ENCODE measurements at regions not wholly inside any gene's neighbourhood (a gene's known extent, or its start where the extent isn't known, plus 50 kb on each side); places are given as distances from the start of the nearest gene placed in this dataset.
"Not testable (repeated sequence)": the region's sequence is repeated elsewhere in the genome, so short reads cannot be mapped to it uniquely, and the experiment has no call there.

GRCh38 chr9:591292-591691, 250.2 kb upstream of the DMRT1 start:
- DNase-seq: no peak

GRCh38 chr9:592225-592624, 249.3 kb upstream of the DMRT1 start:
- DNase-seq: no peak

DNA sequence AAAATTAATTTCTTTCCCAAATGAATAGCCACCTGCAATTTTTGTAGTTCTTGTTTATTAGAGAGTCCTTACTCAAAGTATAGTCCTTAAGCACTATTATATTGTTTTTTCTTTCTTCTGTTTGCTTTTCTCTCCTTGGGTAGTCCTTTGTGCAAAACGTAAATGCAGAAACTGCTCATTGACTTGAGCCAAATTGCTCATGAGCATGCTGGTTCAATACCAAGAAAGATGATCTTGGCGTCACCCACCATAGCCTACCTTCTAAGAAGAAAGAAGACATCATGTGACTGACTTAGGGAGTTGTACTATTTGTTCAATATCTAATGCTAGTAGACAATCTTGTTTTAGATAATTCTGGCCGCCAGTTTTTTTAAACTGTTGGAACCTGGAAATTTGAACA, 248.8 kb upstream of the DMRT1 start:
- DNase-seq: no peak

DNA sequence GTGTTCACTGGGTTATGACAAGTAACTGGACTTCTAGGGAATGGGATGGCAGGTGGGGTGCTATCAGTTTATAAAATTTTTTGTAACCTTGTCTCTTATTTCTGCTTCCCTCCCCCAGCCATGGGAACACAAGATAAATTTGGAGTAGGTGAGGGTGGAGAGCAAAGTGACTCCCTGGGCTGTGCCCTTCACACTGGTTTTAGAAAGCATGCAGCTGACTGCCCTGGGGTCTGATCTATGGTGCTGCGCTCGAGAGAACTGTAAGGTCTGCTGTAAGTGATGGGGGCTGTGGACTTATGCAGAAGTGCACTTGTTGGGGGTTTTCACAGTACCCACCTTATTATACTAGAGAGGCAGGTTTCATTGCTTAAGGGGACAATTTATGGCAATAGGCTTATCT, 247.7 kb upstream of the DMRT1 start:
- no peak for DNase-seq

DNA sequence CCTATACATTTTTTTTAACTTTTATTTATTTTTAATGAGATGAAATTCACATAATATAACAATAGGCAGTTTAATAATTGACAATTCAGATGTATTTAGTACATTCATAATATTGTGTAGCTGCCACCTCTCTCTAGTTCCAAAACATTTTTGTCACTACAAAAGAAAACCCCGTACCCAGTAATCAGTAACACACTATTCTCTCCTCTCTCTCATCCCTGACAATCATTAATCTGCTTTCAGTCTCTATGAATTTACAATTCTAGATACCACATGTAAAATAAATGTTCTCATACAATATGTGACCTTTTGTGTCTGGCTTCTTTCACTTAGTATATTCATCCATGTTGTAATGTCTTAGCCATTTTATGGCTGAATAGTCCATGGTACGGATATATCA, 244.8 kb upstream of the DMRT1 start:
- no peak for DNase-seq

DNA sequence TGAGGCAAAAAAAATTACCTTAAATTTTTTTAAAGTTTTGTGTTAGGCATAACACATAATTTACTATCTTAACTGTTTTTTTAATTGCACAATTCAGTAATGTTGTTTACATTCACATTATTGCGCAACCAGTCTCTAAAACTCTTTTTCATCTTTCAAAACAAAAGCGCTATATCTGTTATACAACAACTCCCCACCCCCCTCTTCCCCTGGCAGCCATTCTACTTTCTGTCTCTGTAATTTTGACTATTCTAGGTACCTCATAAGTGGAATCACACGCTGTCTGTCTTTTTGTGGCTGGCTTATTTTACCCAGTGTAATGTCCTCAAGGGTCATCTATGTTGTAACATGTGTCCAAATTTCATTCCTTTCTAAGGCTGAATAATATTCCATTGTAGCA, 241.5 kb upstream of the DMRT1 start:
- DNase-seq: no peak

DNA sequence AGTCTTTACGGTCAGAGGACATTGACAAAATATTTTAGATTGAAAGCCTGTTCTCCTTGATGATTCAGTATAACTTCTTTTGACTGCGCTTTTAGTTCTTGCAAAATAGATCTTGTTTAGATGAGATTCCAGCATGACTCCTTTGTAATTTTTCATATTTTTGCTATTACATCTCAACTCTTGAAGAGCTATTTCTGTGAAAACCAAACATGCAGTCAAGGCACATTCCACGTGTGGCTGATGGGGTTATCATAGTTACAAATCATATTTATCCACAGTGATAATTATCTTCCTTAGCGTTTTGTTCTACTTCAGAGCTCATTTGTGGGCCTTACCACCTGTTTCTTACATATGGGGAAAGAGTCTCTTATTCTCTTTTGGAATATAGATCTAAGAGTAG, 238.8 kb upstream of the DMRT1 start:
- DNase-seq: no peak

GRCh38 chr9:603126-603525, 238.4 kb upstream of the DMRT1 start:
- no peak for DNase-seq

DNA sequence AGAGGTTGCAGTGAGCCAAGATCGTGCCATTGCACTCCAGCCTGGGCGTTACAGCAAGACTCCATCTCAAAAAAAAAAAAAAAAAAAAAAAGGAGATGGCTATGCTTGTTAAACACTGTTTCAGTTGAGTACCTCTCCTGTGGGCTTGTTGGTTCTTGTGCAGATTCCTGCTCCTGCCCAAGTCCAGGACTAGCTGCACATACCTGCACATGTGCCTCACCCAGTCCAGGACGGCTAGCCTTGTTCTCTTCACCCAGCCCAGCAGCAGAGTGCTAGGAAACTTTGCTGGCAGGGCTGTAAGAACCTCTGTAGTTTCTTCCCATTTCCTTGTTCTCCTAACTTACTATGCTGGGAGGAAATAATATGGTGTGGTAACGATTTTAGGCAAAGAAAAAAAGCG, 234.1 kb upstream of the DMRT1 start:
- no peak for DNase-seq

DNA sequence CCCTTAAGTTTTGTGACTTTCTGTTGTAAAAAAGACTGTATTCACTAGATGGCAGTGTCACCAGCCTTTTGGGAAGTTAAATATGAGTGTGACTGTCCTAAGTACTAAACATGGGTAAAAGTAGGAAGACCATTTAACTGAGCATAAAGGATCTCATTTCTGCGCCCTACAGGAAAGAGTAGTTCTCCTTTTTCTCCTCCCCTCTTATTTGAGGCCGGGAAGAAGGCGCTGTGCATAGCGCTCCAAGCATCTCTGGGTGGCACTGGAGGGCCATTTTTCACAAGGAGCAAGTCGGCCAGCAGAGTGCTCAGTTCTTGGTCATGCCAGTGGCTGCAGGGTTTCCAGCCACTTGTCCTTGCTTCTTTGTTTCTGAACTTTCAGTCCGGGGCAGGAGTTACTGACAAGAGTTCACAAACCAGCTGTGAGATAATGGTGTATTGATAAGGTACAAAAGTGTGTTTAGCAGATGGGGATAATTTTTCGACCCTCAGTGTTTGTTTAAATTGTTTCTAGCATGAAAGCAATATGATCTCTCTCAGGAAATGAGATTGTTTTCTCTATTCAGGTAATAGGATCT, 227.6 kb upstream of the DMRT1 start:
- peak; percentile 2 to 62 (median 53) for DNase-seq

DNA sequence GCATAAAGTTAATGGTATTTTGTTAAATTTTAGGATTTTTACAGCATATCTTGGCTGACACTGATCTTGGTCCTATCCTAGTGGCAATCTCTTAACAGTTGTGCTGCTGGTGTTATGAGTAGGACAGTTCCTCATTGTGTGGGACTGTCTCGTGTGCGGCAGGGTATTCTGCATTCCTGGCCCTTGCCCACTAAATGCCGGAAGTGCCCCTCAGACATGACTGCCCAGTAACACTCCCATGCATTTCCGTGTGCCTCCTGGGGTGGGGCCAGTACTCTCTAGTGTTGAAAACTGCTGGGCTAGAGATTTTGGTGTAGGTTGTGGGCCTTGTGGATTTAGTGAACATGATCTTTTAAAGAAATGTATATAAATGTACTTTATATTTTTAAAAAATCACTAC, 227.1 kb upstream of the DMRT1 start:
- DNase-seq: no peak

DNA sequence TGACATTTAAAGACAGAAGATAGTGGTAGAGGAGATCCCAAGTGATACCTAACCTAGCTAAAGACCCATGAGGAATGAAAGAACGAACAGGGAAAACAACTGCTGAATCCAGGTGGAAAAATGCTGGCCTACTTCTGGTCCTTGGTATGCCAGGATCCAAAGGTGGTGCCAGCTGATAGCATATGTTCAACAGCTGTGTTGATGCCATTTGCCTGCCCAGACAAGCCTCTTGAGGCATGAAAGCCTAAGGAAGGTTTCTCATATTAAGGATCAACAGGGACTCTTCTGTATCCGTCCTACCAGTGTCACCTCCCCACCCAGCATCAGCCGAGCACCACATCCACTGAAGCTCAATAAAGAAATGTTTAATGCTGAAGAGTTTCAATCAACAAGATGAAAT, 225.7 kb upstream of the DMRT1 start:
- no peak for DNase-seq

- DNase-seq: no peak
Observed at GRCh38 chr9:616694-617093, 224.8 kb upstream of the DMRT1 start.

GRCh38 chr9:617445-618085, 223.9 kb upstream of the DMRT1 start:
- DNase-seq: no peak

- DNase-seq: no peak
Observed at GRCh38 chr9:618478-618877, 223.0 kb upstream of the DMRT1 start.

GRCh38 chr9:621201-621855, 220.2 kb upstream of the DMRT1 start:
- no peak for DNase-seq

GRCh38 chr9:624935-625500, 216.5 kb upstream of the DMRT1 start:
- DNase-seq: no peak

DNA sequence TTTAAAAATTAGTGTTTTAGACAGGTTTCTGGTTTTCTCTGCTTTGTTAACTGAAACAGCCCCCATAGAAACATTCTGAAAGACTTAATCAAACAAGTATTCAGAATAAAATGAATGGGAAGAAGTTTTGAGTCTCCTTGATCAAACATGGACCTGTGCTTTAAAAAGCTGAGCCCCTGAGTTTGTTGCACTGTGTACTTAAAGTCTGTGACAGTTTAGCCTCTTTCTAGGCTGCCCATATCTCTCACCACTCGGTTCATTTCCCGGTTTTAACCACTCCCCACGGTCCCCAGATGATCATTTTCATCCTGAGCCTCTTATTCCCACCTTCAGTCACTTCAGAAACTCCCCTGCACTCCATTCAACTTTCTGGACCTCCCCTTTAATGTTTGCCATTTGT, 215.9 kb upstream of the DMRT1 start:
- DNase-seq: no peak

DNA sequence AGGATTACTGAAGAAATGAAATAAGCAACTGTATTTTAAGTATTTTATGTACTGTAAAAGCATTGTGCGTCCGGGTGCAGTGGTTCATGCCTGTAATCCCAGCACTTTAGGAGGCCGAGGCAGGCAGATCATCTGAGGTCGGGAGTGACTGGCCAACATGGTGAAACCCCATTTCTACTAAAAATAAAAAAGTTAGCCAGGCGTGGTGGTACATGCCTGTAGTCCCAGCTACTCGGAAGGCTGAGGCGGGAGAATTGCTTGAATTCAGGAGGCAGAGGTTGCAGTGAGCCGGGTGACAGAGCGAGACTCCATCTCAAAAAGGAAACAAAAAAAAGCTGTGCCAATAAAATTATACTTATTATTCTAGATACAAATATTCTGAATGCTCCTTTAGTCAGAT, 215.4 kb upstream of the DMRT1 start:
- DNase-seq: not testable (repeated sequence)

- DNase-seq: no peak
Observed at GRCh38 chr9:626596-626995, 214.9 kb upstream of the DMRT1 start.

DNA sequence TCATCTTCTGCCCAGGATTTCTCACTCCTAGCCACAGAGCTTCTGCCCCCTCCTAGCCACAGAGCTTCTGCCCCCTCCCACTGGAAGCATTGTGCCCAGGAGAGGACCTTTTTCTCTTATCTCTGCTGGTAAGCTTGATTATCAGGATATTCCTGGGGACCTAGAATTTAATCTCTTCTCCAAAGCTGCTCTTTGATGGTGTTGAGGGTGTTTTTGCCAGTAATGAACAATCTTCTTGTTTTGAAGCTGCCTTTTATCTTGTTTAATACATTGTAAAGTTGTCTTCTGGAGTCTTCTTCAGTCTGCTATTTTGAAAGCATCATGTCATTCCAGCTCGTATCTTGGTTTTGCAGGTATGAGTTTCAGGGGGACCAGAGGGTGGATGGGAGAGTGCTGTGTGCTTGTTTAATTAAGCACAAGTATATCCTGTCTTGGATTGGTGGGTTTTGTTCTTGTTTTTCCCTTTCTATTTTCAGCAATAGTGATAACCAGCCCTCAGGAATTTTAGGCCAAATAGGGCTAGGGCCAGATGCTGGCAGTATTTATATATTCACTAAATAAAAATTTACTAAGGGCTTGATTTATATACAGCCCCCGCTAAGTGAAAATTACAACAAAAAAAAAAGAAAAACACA, 214.0 kb upstream of the DMRT1 start:
- no peak for DNase-seq

GRCh38 chr9:629146-629545, 212.4 kb upstream of the DMRT1 start:
- DNase-seq: no peak

DNA sequence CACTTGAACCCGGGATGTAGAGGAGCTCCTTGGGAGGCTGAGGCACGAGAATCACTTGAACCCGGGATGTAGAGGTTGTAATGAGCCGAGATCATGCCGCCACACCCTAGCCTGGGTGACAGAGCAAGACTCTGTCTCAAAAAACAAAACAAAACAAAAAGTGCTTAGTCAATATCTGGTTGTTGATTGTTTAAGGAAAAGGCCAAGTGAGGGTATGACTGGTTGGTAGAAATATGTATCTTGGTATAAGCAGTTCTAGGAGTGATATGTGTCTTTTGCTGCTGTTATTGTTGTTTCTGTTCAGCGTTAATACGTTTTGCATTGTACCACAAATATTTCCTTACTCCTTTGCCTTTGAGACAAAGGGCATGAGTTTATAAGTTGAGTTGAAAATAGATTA, 210.7 kb upstream of the DMRT1 start:
- no peak for DNase-seq

DNA sequence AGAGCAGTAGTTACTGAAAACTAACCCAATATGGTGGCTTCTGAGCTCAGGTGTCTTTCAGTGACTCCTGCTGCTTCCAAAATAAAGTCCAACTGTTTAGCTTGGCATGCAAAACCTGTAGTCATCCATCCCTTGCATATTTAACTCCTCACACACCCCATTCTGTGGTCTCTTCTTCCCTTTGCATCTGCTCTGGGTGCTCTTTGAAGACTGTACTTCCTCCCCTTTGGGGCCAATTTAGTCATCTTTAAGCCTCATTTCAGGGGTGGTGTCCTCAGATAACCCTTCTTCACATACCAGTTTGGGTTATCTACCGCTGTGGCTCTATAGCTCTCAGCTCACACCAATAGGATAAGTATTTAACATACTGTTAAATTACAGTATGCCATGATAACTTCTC, 209.9 kb upstream of the DMRT1 start:
- DNase-seq: peak in 1 of 3 experiments; percentile 23
